GM23248 (cell line): ENCODE measurements at regions not wholly inside any gene's neighbourhood (a gene's known extent, or its start where the extent isn't known, plus 50 kb on each side); places are given as distances from the start of the nearest gene placed in this dataset.

Experiments used
- EZH2 ChIP-seq: fragments of 200-600 bp; sonication (generic); IDR thresholded peaks from 2 replicates; pipeline ENCODE4 v1.6.1; 2018; ENCODE audit warnings: antibody characterized with exemption, mild to moderate bottlenecking; ENCODE audit not compliant: insufficient read depth, poor library complexity, severe bottlenecking
- EZH2phosphoT487 ChIP-seq: fragments of 200-600 bp; sonication (generic); IDR thresholded peaks from 2 replicates; pipeline ENCODE4 v1.6.1; 2018; ENCODE audit warnings: antibody characterized with exemption, moderate library complexity, mild to moderate bottlenecking, low read depth; ENCODE audit not compliant: insufficient read depth

DNA sequence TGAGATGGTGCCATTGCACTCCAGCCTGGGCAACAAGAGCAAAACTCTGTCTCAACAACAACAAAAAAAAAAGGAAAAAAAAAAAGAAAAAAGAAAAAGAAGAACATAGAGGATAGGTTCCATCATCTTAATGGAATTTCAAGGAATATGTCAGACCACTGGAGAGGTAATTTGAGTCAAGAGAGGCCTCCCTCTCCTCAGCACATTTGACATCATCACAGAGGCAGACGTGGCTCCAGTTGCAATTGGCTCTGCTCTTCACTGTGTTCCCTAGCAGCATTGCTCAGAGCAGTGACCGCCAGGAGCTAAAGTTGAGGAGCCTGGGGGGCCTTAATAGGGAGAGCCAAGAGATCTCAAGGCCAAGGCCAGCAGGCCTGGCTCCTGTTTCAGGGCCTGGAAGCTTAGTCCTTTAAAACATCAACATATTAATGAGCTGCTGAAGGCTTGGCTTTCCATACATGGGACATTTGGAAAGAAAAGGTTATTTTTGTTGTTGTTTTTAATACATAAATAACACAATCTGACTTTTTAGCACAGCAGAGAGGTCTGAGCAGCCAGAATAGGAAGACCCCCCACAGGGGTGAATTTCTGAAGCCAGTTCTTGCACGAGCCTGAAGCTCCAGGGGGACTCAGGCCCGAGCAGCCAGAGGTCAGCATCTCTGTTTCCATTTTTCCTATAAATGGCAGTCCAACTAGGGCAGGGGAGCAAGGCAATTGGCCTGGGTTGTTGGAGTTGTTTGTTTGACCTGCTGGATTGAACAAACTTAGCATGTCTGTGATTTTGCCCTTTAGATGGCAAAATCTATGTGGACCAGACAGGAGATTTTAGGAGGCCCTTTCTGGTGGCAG, 118.3 kb upstream of the FGGY start:
- no peak for TF ChIP-seq EZH2
- TF ChIP-seq EZH2phosphoT487: no peak
